IMR-90 (cell line): ENCODE measurements at regions not wholly inside any gene's neighbourhood (a gene's known extent, or its start where the extent isn't known, plus 50 kb on each side); places are given as distances from the start of the nearest gene placed in this dataset.

Source experiments
- ATAC-seq: fragments of 200-7000 bp; cut with Tn5 transposase; 2 replicates; pipeline ENCODE4 v1.9.1; 2020; ENCODE audit warnings: low read depth, mild to moderate bottlenecking, moderate library complexity
- BruUV-seq: library from RNA; stranded (reverse); fragments of 400-500 nt; replicated peaks from 2 replicates; lab custom pipeline; 2021; lab: Mats Ljungman, UMichigan
- CTCF ChIA-PET: fragments of 300-600 bp; formaldehyde crosslinking; extraction: SDS; loops from one replicate; lab custom pipeline; 2021; ENCODE audit warnings: antibody characterized with exemption; lab: Yijun Ruan, JAX
- POLR2A ChIA-PET: fragments of 300-600 bp; sonication (Branson Sonifier 250); formaldehyde crosslinking; loops from one replicate; lab custom pipeline; 2022; ENCODE audit warnings: antibody characterized with exemption; ENCODE audit not compliant: unreplicated experiment; lab: Charles Lee
- DNase-seq: peaks from one replicate; pipeline ENCODE4 v3.0.0; 2013
- H2AFZ ChIP-seq: replicated peaks from 2 replicates; pipeline ENCODE3; 2013; ENCODE audit warnings: low read length, mild to moderate bottlenecking; ENCODE audit not compliant: poor library complexity
- H2AK5ac ChIP-seq: 2 replicates; pipeline ENCODE4 v1.6.1; 2013; ENCODE audit warnings: low read depth, low read length, inconsistent platforms
- H2AK9ac ChIP-seq: replicated peaks from 2 replicates; pipeline ENCODE3; 2013; ENCODE audit warnings: mild to moderate bottlenecking, low read depth, low read length, moderate library complexity; ENCODE audit not compliant: poor library complexity
- H2BK120ac ChIP-seq: 2 replicates; pipeline ENCODE4 v1.6.1; 2013; ENCODE audit warnings: low read depth, low read length, inconsistent platforms
- H2BK15ac ChIP-seq: 3 replicates; pipeline ENCODE4 v1.6.1; 2013; ENCODE audit warnings: low read depth, low read length, inconsistent platforms
- H2BK20ac ChIP-seq: 2 replicates; pipeline ENCODE4 v1.6.1; 2013; ENCODE audit warnings: low read depth, mild to moderate bottlenecking, inconsistent platforms, low read length, moderate library complexity
- H2BK5ac ChIP-seq: 2 replicates; pipeline ENCODE4 v1.6.1; 2013; ENCODE audit warnings: mild to moderate bottlenecking, low read depth, low read length, inconsistent platforms; ENCODE audit not compliant: poor library complexity, severe bottlenecking
- H3K14ac ChIP-seq: replicated peaks from 2 replicates; pipeline ENCODE4 v1.6.1; 2013; ENCODE audit warnings: low read depth, low read length, inconsistent platforms
- H3K18ac ChIP-seq: 2 replicates; pipeline ENCODE4 v1.6.1; 2013; ENCODE audit warnings: low read depth, low read length, control low read depth
- H3K23ac ChIP-seq: 2 replicates; pipeline ENCODE4 v1.6.1; 2013; ENCODE audit warnings: low read depth, low read length, inconsistent platforms
- H3K27ac ChIP-seq: 2 replicates; pipeline ENCODE4 v1.5.1; 2013; ENCODE audit warnings: mild to moderate bottlenecking, control low read depth, low read length; ENCODE audit not compliant: insufficient read depth
- H3K27me3 ChIP-seq: 2 replicates; pipeline ENCODE4 v1.6.1; 2013; ENCODE audit warnings: low read length; ENCODE audit not compliant: control insufficient read depth, insufficient read depth
- H3K36me3 ChIP-seq: 2 replicates; pipeline ENCODE4 v1.6.1; 2013; ENCODE audit warnings: low read length, mixed read lengths; ENCODE audit not compliant: control insufficient read depth, insufficient read depth
- H3K4ac ChIP-seq: 2 replicates; pipeline ENCODE4 v1.6.1; 2013; ENCODE audit warnings: low read depth, low read length, inconsistent platforms
- H3K4me1 ChIP-seq: 2 replicates; pipeline ENCODE4 v1.6.1; 2013; ENCODE audit warnings: low read length, mixed read lengths; ENCODE audit not compliant: control insufficient read depth, insufficient read depth
- H3K4me2 ChIP-seq: 2 replicates; pipeline ENCODE4 v1.6.1; 2013; ENCODE audit warnings: low read depth, mild to moderate bottlenecking, control low read depth, low read length, moderate library complexity
- H3K4me3 ChIP-seq: 2 replicates; pipeline ENCODE4 v1.5.1; 2013; ENCODE audit warnings: low read depth, mild to moderate bottlenecking, control low read depth, low read length, moderate library complexity; ENCODE audit not compliant: insufficient read depth
- H3K56ac ChIP-seq: 2 replicates; pipeline ENCODE4 v1.6.1; 2013; ENCODE audit warnings: low read length, inconsistent platforms; ENCODE audit not compliant: insufficient read depth; ENCODE audit errors: extremely low read depth
- H3K79me1 ChIP-seq, 2 experiments: 2 replicates each; pipeline ENCODE4 v1.6.1; 2013; ENCODE audit warnings: low read length in 2 of 2, inconsistent platforms in 1 of 2, low read depth in 1 of 2
- H3K9ac ChIP-seq: 2 replicates; pipeline ENCODE4 v1.6.1; 2013; ENCODE audit warnings: low read depth, low read length, control low read depth
- H3K9me1 ChIP-seq: 2 replicates; pipeline ENCODE4 v1.6.1; 2013; ENCODE audit warnings: low read length, inconsistent platforms; ENCODE audit not compliant: insufficient read depth
- H3K9me3 ChIP-seq: 2 replicates; pipeline ENCODE4 v1.6.1; 2013; ENCODE audit warnings: low read length; ENCODE audit not compliant: control insufficient read depth, insufficient read depth
- H4K20me1 ChIP-seq: 2 replicates; pipeline ENCODE4 v1.6.1; 2013; ENCODE audit warnings: low read length, inconsistent platforms; ENCODE audit not compliant: insufficient read depth
- H4K5ac ChIP-seq: 2 replicates; pipeline ENCODE4 v1.6.1; 2013; ENCODE audit warnings: mild to moderate bottlenecking, low read depth, low read length, control low read depth
- H4K8ac ChIP-seq, 2 experiments: 2 replicates each; pipeline ENCODE4 v1.6.1; 2013; ENCODE audit warnings: low read depth in 2 of 2, low read length in 2 of 2, control low read depth in 1 of 2, inconsistent platforms in 1 of 2
- H4K91ac ChIP-seq: 2 replicates; pipeline ENCODE4 v1.6.1; 2013; ENCODE audit warnings: low read depth, low read length, inconsistent platforms; ENCODE audit not compliant: insufficient read depth
- BHLHE40 ChIP-seq: fragments of 150-350 bp; IDR thresholded peaks from 2 replicates; pipeline ENCODE4 v1.6.1; 2016; ENCODE audit warnings: mild to moderate bottlenecking, low read depth, low read length
- CEBPB ChIP-seq: IDR thresholded peaks from 2 replicates; pipeline ENCODE4 v1.6.1; 2012; ENCODE audit warnings: low read depth, low read length, improper control_type of control experiment
- CHD1 ChIP-seq: IDR thresholded peaks from 2 replicates; pipeline ENCODE4 v1.6.1; 2012; ENCODE audit warnings: low read depth, low read length, improper control_type of control experiment
- CTCF ChIP-seq: conservative IDR thresholded peaks from 2 replicates; pipeline ENCODE4 v1.5.1; 2012; ENCODE audit warnings: mild to moderate bottlenecking, low read depth, low read length, improper control_type of control experiment
- FOS ChIP-seq: fragments of 150-350 bp; IDR thresholded peaks from 2 replicates; pipeline ENCODE4 v1.6.1; 2016; ENCODE audit warnings: low read depth, low read length
- MAFK ChIP-seq: IDR thresholded peaks from 2 replicates; pipeline ENCODE4 v1.6.1; 2012; ENCODE audit warnings: low read depth, low read length, improper control_type of control experiment
- MAZ ChIP-seq: IDR thresholded peaks from 2 replicates; pipeline ENCODE4 v1.6.1; 2012; ENCODE audit warnings: low read depth, mild to moderate bottlenecking, low read length, improper control_type of control experiment, moderate library complexity, borderline replicate concordance
- MXI1 ChIP-seq: IDR thresholded peaks from 2 replicates; pipeline ENCODE4 v1.6.1; 2012; ENCODE audit warnings: low read depth, mild to moderate bottlenecking, low read length, moderate library complexity, borderline replicate concordance
- NFE2L2 ChIP-seq: fragments of 150-350 bp; IDR thresholded peaks from 2 replicates; pipeline ENCODE4 v1.6.1; 2016; ENCODE audit warnings: low read depth, mild to moderate bottlenecking, low read length
- POLR2A ChIP-seq: IDR thresholded peaks from 2 replicates; pipeline ENCODE4 v1.6.1; 2012; ENCODE audit warnings: mild to moderate bottlenecking, low read depth, low read length
- RAD21 ChIP-seq: IDR thresholded peaks from 2 replicates; pipeline ENCODE4 v1.6.1; 2012; ENCODE audit warnings: low read length, improper control_type of control experiment
- RCOR1 ChIP-seq: IDR thresholded peaks from 2 replicates; pipeline ENCODE4 v1.6.1; 2012; ENCODE audit warnings: mild to moderate bottlenecking, low read length, improper control_type of control experiment; ENCODE audit not compliant: insufficient replicate concordance
- RFX5 ChIP-seq: IDR thresholded peaks from 2 replicates; pipeline ENCODE4 v1.8.0; 2012; ENCODE audit warnings: low read depth, mild to moderate bottlenecking, low read length, moderate library complexity
- SMC3 ChIP-seq: fragments of 150-350 bp; IDR thresholded peaks from 2 replicates; pipeline ENCODE4 v1.6.1; 2016; ENCODE audit warnings: low read depth, mild to moderate bottlenecking, antibody characterized with exemption, low read length, moderate library complexity
- USF2 ChIP-seq: fragments of 150-350 bp; IDR thresholded peaks from 2 replicates; pipeline ENCODE4 v1.6.1; 2017; ENCODE audit warnings: mild to moderate bottlenecking, antibody characterized with exemption, low read length, low read depth
- WGBS, 2 experiments: methylation state at CpG; one replicate each; pipeline versions ENCODE4 v1.1.5 to v1.1.7; 2013; ENCODE audit warnings: missing lambda C conversion rate in 2 of 2; ENCODE audit not compliant: insufficient read length in 1 of 2; ENCODE audit errors: extremely low coverage in 2 of 2; 5-methylcytosine and 5-hydroxymethylcytosine counted together
- dilution Hi-C: fragments of 300-500 bp; cut with HindIII; formaldehyde crosslinking; loops from one replicate; pipeline ENCODE4 v1.14.3; 2018; ENCODE audit warnings: low sequenced_read_pairs; ENCODE audit not compliant: unreplicated experiment
- in situ Hi-C: fragments of 300-500 bp; cut with MboI; formaldehyde crosslinking; loops from 3 replicates; pipeline ENCODE4 v1.14.3; 2019; ENCODE audit warnings: low sequenced_read_pairs, inconsistent platforms, mixed read lengths
- intact Hi-C: fragments of 100-400 bp; cut with micrococcal nuclease; formaldehyde crosslinking; loops from 2 replicates; pipeline ENCODE4 v1.10.0; 2022
- TF ChIP-seq, protein P1 (sequence below): fragments of 150-350 bp; IDR thresholded peaks from 2 replicates; pipeline ENCODE4 v1.6.1; 2016; ENCODE audit warnings: low read depth, mild to moderate bottlenecking, low read length, moderate library complexity, borderline replicate concordance

DNA sequence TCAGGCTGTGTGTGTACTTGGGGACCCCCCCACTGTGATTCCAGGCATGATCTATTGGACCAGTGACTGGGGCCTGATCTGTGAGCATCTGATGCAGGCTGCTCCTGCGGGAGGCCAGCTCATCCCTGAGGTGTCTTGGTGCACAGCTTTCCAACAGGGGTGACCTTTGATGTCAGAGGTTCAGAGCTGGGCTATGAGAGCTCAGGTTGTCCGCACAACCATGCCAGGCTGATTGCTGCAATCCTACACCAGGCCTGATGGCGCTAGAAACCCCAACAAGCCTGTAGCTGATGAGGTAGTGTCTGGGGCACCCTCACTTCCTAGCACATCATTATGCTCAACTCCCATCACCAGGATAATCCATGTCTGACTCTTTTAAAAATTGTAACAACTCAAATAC lies 56.1 kb upstream of the CACNA2D3 start:
- no peak for TF ChIP-seq RAD21
- no peak for TF ChIP-seq MXI1
- no peak for TF ChIP-seq SMC3
- TF ChIP-seq, protein P1, sequence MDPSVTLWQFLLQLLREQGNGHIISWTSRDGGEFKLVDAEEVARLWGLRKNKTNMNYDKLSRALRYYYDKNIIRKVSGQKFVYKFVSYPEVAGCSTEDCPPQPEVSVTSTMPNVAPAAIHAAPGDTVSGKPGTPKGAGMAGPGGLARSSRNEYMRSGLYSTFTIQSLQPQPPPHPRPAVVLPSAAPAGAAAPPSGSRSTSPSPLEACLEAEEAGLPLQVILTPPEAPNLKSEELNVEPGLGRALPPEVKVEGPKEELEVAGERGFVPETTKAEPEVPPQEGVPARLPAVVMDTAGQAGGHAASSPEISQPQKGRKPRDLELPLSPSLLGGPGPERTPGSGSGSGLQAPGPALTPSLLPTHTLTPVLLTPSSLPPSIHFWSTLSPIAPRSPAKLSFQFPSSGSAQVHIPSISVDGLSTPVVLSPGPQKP: no peak
- TF ChIP-seq CTCF: no peak
- no peak for TF ChIP-seq USF2
- no peak for TF ChIP-seq MAZ
- no peak for TF ChIP-seq RCOR1
- no peak for TF ChIP-seq BHLHE40
- no peak for TF ChIP-seq NFE2L2
- TF ChIP-seq RFX5: no peak
- TF ChIP-seq CEBPB: no peak
- no peak for TF ChIP-seq POLR2A
- TF ChIP-seq MAFK: no peak
- no peak for TF ChIP-seq CHD1
- TF ChIP-seq FOS: no peak
- no peak overlapping the region for H3K14ac ChIP-seq
- POLR2A ChIA-PET: interaction anchor here (0.6 kb wide), 1 partner anchor 33 kb away, joined by 4 read pairs; no protein-coding TSS in a partner anchor
- H4K91ac ChIP-seq: no peak overlapping the region
- H4K5ac ChIP-seq: no peak overlapping the region
- intact Hi-C loops (no loop called here), in situ Hi-C loops (no loop called here), dilution Hi-C loops (no loop called here)
- no peak overlapping the region for H2AFZ ChIP-seq
- no peak overlapping the region for H2AK9ac ChIP-seq
- no peak overlapping the region for H3K56ac ChIP-seq
- H3K79me1 ChIP-seq: no peaks in the 10 kb centered on the region
- no peak overlapping the region for H3K4ac ChIP-seq
- H2BK20ac ChIP-seq: no peak overlapping the region
- CTCF ChIA-PET: no interaction called here
- H4K20me1 ChIP-seq: no peaks in the 10 kb centered on the region
- H3K9me1 ChIP-seq: no peaks in the 10 kb centered on the region
- BruUV-seq: no TSS peak
- WGBS, 2 experiments: 67% methylated on average over 1 of the region's 3 CpGs; no CpG with 5 or more reads in 1 of the 2 experiments
- no peak overlapping the region for H2BK5ac ChIP-seq
- H3K27ac ChIP-seq: no peak overlapping the region
- no peak overlapping the region for H3K9ac ChIP-seq
- H3K4me3 ChIP-seq: no peak overlapping the region
- H3K23ac ChIP-seq: no peak overlapping the region
- no peak overlapping the region for H2AK5ac ChIP-seq
- no peak for ATAC-seq
- no peaks in the 10 kb centered on the region for H3K4me1 ChIP-seq
- no peak overlapping the region for H3K4me2 ChIP-seq
- H3K36me3 ChIP-seq: no peaks in the 10 kb centered on the region
- no peak overlapping the region for H2BK120ac ChIP-seq
- H3K9me3 ChIP-seq: peaks cover 12% of the 10 kb centered on the region; the same call in 1 of the 2 replicates
- H3K18ac ChIP-seq: no peak overlapping the region
- H4K8ac ChIP-seq: no peak overlapping the region
- no peak overlapping the region for H2BK15ac ChIP-seq
- no peak for DNase-seq
- no peaks in the 10 kb centered on the region for H3K27me3 ChIP-seq
